ENCODE measurements at regions not wholly inside any gene's neighbourhood (a gene's known extent, or its start where the extent isn't known, plus 50 kb on each side); places are given as distances from the start of the nearest gene placed in this dataset.

GRCh38 chr16:13742928-13743327 lies 177.0 kb upstream of the ERCC4 start:
- no peak for DNase-seq

GRCh38 chr16:13743571-13743970 lies 176.4 kb upstream of the ERCC4 start:
- no peak for DNase-seq

- no peak for DNase-seq
These were observed 163.4 kb upstream of the ERCC4 start for GRCh38 chr16:13756411-13757140.

GRCh38 chr16:13766334-13766733 lies 153.6 kb upstream of the ERCC4 start:
- no peak for DNase-seq

GRCh38 chr16:13767215-13767614 lies 152.7 kb upstream of the ERCC4 start:
- no peak for DNase-seq

GRCh38 chr16:13768471-13768870 lies 151.5 kb upstream of the ERCC4 start:
- DNase-seq: no peak

GRCh38 chr16:13770436-13770835 lies 149.5 kb upstream of the ERCC4 start:
- DNase-seq: no peak

GRCh38 chr16:13772782-13773181 lies 147.2 kb upstream of the ERCC4 start:
- no peak for DNase-seq

GRCh38 chr16:13779676-13780075 lies 140.3 kb upstream of the ERCC4 start:
- no peak for DNase-seq

GRCh38 chr16:13780406-13781168 lies 139.4 kb upstream of the ERCC4 start:
- DNase-seq: no peak

- no peak for DNase-seq
These were observed 138.8 kb upstream of the ERCC4 start for GRCh38 chr16:13781169-13781564.

GRCh38 chr16:13781575-13782338 lies 138.2 kb upstream of the ERCC4 start:
- no peak for DNase-seq

GRCh38 chr16:13791095-13791494 lies 128.9 kb upstream of the ERCC4 start:
- DNase-seq: no peak

- peak; percentile 84 for DNase-seq
These were observed 126.0 kb upstream of the ERCC4 start for GRCh38 chr16:13793841-13794409.

- peak; percentile 88 for DNase-seq
These were observed 124.8 kb upstream of the ERCC4 start for GRCh38 chr16:13795131-13795530.

GRCh38 chr16:13797718-13798117 lies 122.2 kb upstream of the ERCC4 start:
- DNase-seq: no peak

- DNase-seq: no peak
These were observed 121.7 kb upstream of the ERCC4 start for GRCh38 chr16:13798211-13798610.

GRCh38 chr16:13803974-13804373 lies 116.0 kb upstream of the ERCC4 start:
- no peak for DNase-seq

- DNase-seq: no peak
These were observed 114.0 kb upstream of the ERCC4 start for GRCh38 chr16:13805951-13806350.

GRCh38 chr16:13806671-13807070 lies 113.3 kb upstream of the ERCC4 start:
- no peak for DNase-seq

- DNase-seq: no peak
These were observed 111.9 kb upstream of the ERCC4 start for GRCh38 chr16:13808102-13808501.

- DNase-seq: no peak
These were observed 110.2 kb upstream of the ERCC4 start for GRCh38 chr16:13809765-13810164.

GRCh38 chr16:13811834-13812233 lies 108.1 kb upstream of the ERCC4 start:
- DNase-seq: no peak
